Skeletal muscle satellite cell (primary cell): ENCODE measurements at regions not wholly inside any gene's neighbourhood (a gene's known extent, or its start where the extent isn't known, plus 50 kb on each side); places are given as distances from the start of the nearest gene placed in this dataset.

Source experiments
- H3K27me3 ChIP-seq: 2 replicates; pipeline ENCODE4 v1.7.0; 2013; ENCODE audit warnings: low read length; ENCODE audit not compliant: control insufficient read depth, insufficient read depth
- H3K36me3 ChIP-seq: 2 replicates; pipeline ENCODE4 v1.7.0; 2013; ENCODE audit warnings: mild to moderate bottlenecking, control low read depth, low read length; ENCODE audit not compliant: insufficient read depth
- H3K4me1 ChIP-seq: 2 replicates; pipeline ENCODE4 v1.7.0; 2013; ENCODE audit warnings: low read length; ENCODE audit not compliant: control insufficient read depth, insufficient read depth
- H3K4me2 ChIP-seq: 2 replicates; pipeline ENCODE4 v1.7.0; 2013; ENCODE audit warnings: mild to moderate bottlenecking, low read length
- H3K4me3 ChIP-seq: 2 replicates; pipeline ENCODE4 v1.7.0; 2013; ENCODE audit warnings: low read length
- H3K9ac ChIP-seq: 2 replicates; pipeline ENCODE4 v1.7.0; 2013; ENCODE audit warnings: mild to moderate bottlenecking, low read depth, low read length, moderate library complexity
- H3K9me3 ChIP-seq: replicated peaks from 2 replicates; pipeline ENCODE4 v1.7.0; 2013; ENCODE audit warnings: mild to moderate bottlenecking, control low read depth, low read length

DNA sequence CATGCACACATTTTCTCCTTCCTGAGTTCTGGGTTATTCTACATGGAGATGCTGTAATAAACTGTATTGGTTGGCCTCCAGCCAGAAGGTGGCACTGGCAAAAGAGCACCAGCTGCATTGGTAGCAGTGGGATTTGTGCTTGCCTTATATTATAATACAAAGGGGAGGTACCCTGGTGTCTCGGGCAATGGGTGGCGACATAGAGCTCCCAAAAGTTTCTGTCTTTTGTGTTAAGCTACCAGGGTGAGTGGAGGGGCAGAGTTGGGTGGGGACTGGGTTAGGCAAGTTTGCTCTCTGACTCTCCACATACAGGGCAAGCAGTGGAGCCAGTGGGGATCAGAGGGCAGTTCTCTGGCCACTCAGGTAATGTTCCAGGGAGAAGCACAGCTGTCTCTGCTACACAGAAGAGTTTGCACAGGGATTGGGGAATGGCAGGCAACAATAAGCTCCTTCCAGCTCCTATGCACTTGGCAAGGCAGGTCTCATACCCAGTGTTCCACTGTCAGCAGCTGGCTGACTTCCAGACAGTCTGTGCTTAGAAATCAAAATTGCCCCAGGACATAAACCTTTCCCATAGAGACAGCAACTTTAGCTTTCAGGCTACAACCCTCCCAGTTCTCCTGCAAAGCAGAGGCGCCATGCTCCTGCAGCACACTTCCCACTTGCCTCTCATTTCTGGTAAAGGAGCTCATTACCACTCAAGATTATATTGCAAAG, 463.9 kb upstream of the PCDH7 start:
- H3K36me3 ChIP-seq = no peaks in the 10 kb centered on the region
- H3K27me3 ChIP-seq = no peaks in the 10 kb centered on the region
- H3K4me2 ChIP-seq = no peak overlapping the region
- H3K9me3 ChIP-seq = no peaks in the 10 kb centered on the region
- no peak overlapping the region for H3K9ac ChIP-seq
- no peaks in the 10 kb centered on the region for H3K4me1 ChIP-seq
- no peak overlapping the region for H3K4me3 ChIP-seq

DNA sequence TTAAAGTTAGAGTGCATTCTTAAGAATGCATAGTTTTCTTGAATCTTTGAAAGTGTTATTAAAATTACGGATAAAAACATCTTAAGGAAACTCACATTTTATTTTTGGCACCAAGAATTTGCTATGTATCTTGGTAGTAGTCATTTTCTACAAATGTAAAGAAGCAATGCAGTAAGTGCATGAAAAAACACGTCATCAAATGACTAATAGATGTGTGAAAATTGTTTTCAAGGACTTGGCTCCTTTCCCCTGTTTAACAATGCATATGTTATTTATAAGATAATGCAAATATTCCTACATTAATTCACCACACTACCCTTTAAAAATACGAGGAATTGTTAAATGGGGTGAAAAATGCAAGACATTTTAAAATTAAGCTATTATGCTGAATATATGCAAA, 461.2 kb upstream of the PCDH7 start:
- no peak overlapping the region for H3K9ac ChIP-seq
- H3K9me3 ChIP-seq = no peaks in the 10 kb centered on the region
- H3K27me3 ChIP-seq = no peaks in the 10 kb centered on the region
- no peaks in the 10 kb centered on the region for H3K36me3 ChIP-seq
- no peak overlapping the region for H3K4me3 ChIP-seq
- H3K4me1 ChIP-seq = no peaks in the 10 kb centered on the region
- no peak overlapping the region for H3K4me2 ChIP-seq

DNA sequence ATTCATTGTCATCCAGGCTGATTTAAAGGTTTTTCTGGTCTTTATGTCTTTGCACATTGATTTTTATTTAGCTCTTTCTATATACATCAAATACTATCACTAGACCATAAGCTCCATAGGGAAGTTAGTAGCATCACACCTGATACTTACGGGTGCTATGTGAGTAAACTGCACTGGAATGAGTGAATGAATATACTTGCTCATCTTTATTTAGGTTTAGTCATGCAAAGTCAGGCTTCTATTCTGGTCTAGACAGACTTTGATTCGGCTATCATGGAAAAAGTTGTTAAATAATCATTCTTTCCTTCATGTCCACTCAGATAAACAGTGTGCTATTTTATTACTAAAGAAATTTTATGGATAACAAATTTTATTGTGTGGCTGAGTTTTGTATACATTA, 457.8 kb upstream of the PCDH7 start:
- Histone ChIP-seq H3K4me1 (peaks cover 13% of the 10 kb centered on the region), H3K36me3 (no peaks in the 10 kb centered on the region), H3K4me3 (no peak overlapping the region), H3K27me3 (no peaks in the 10 kb centered on the region), H3K4me2 (no peak overlapping the region), H3K9ac (no peak overlapping the region), H3K9me3 (no peaks in the 10 kb centered on the region)

DNA sequence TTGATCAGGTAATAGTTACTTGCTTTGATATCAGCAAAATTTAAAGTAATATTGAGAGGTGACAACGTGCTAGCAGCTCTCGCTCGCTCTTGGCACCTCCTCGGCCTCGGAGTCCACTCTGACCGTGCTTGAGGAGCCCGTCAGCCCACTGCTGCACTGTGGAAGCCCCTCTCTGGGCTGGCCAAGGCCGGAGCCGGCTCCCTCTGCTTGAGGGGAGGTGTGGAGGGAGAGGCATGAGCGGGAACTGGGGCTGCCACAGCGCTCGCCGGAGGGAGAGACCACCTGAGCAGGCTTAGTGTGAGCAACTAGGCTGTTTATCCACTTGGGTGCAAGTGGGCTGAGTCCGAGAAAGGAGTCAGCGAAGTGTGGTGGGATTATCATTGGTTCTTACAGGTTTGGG, 455.7 kb upstream of the PCDH7 start:
- Histone ChIP-seq H3K4me3 (no peak overlapping the region), H3K27me3 (no peaks in the 10 kb centered on the region), H3K36me3 (no peaks in the 10 kb centered on the region), H3K9ac (no peak overlapping the region), H3K4me2 (no peak overlapping the region), H3K9me3 (no peaks in the 10 kb centered on the region), H3K4me1 (peaks cover 13% of the 10 kb centered on the region)

DNA sequence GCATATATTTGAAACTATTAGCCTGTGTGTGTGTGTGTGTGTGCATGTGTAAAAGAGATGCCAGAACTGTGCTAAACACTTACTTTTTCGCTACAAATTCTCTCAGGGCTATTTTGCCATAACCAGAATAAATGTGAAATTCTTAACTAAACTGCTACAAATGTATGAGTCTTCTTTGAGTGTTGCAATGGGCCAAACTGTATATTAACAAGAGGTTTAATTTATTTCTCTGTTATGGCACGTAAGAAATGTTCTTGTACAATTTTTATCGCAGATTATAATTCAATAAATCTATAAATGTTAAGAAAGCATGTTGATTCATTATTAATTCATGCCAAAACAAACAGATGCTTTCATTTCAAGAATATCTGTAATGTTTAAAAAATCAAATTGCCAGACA, 454.5 kb upstream of the PCDH7 start:
- Histone ChIP-seq H3K9ac (peak overlapping the region; percentile 1), H3K4me2 (peak overlapping the region; percentile 22), H3K4me1 (peaks cover 13% of the 10 kb centered on the region), H3K27me3 (no peaks in the 10 kb centered on the region), H3K4me3 (no peak overlapping the region), H3K9me3 (no peaks in the 10 kb centered on the region), H3K36me3 (no peaks in the 10 kb centered on the region)

DNA sequence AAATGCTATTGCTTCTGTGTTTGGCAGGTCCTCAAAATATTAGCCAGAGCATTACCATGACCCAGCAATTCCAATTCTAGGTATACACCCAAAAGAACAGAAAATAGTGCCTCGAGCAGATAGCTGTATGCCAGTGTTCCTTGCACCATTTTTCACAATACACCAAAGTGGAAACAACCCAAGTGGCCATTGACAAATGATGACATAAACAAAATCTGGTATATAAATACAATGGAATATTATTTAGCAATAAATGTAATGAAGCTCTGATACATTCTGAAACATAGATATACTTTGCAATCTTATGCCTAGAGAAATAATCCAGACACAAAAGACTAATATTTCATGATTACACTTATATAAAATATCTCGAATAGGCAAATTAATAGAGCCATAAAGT, 451.8 kb upstream of the PCDH7 start:
- Histone ChIP-seq H3K4me3 (no peak overlapping the region), H3K27me3 (no peaks in the 10 kb centered on the region), H3K9ac (no peak overlapping the region), H3K9me3 (no peaks in the 10 kb centered on the region), H3K4me2 (no peak overlapping the region), H3K4me1 (peaks cover 13% of the 10 kb centered on the region), H3K36me3 (no peaks in the 10 kb centered on the region)

DNA sequence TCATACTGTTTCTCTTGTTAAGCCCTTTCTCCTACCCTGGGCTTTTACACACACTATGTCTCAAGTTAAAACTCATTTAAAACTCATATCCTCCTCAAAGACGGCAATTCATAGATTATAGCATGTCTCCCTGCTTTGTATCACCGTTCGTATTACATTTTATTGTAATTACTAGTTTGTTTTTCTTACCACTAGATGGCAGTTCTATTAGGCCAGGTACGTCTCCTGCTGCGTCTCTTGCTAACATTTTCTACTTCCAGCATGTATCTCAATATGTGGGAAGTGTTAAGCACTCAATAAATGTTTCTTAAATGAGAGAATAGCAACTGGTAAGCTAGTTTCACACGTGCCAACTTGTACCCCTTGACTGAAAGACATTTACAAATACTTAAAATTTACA, 450.3 kb upstream of the PCDH7 start:
- no peak overlapping the region for H3K4me3 ChIP-seq
- H3K27me3 ChIP-seq = no peaks in the 10 kb centered on the region
- H3K36me3 ChIP-seq = no peaks in the 10 kb centered on the region
- peaks cover 13% of the 10 kb centered on the region for H3K4me1 ChIP-seq
- no peaks in the 10 kb centered on the region for H3K9me3 ChIP-seq
- no peak overlapping the region for H3K9ac ChIP-seq
- no peak overlapping the region for H3K4me2 ChIP-seq

DNA sequence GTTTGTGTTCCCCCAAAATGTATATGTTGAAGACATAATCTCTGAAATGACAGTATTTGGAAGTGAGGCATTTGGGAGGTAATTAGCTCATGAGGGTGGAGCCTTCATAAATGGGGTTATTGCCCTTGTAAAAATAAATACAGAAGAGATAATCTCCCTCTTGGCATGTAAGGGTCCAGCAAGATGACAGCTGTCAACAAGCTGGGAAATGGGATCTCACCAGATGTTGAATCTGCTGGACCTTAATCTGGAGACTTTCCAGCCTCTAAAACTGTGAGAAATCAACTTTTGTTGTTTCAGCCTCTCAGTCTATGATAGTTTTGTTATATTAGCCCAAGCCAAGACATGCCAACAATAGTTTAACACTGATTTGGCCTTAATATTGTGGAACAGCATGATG, 438.2 kb upstream of the PCDH7 start:
- H3K4me3 ChIP-seq = no peak overlapping the region
- H3K4me1 ChIP-seq = no peaks in the 10 kb centered on the region
- H3K9me3 ChIP-seq = no peaks in the 10 kb centered on the region
- no peaks in the 10 kb centered on the region for H3K27me3 ChIP-seq
- H3K36me3 ChIP-seq = no peaks in the 10 kb centered on the region
- no peak overlapping the region for H3K4me2 ChIP-seq
- H3K9ac ChIP-seq = no peak overlapping the region

DNA sequence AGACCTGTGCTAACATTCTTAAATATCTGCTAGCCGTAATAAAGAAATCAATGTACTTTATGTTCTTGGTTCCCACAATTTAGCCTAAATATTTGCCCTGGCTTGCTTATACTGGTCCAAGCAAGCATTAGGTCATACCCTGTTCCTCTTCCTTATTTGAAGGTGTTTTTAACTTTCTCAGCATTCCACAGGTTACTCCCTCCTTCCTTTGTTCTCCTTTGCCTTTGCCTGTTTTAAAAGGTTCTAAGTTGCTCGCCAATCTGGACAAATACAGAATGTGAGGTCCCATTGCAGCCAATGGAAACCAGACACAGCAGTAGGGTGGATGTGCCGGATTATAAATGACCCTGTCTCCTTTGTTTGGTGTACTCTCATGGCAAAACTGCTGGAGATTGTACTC, 436.8 kb upstream of the PCDH7 start:
- H3K4me2 ChIP-seq = no peak overlapping the region
- H3K36me3 ChIP-seq = no peaks in the 10 kb centered on the region
- no peaks in the 10 kb centered on the region for H3K27me3 ChIP-seq
- H3K4me1 ChIP-seq = no peaks in the 10 kb centered on the region
- no peak overlapping the region for H3K9ac ChIP-seq
- H3K4me3 ChIP-seq = no peak overlapping the region
- no peaks in the 10 kb centered on the region for H3K9me3 ChIP-seq

DNA sequence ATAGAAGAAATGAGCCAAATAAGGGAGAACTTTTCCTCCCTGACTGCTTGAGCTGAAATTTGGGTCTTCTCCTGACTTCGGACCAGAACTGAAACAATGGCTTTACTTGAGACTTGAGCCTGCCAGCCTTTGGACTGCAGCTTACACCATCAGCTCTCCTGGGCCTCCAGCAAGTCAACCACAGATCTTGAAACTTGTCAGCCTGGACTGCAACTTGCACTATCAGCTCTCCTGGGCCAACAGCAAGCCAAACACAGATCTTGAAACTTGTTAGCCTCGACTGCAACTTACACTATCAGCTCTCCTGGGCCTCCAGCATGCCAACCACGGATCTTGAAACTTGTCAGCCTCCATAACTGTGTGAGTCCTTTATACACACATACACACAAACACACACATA, 425.9 kb upstream of the PCDH7 start:
- Histone ChIP-seq H3K4me3 (no peak overlapping the region), H3K9me3 (no peaks in the 10 kb centered on the region), H3K9ac (no peak overlapping the region), H3K27me3 (no peaks in the 10 kb centered on the region), H3K4me2 (no peak overlapping the region), H3K4me1 (no peaks in the 10 kb centered on the region), H3K36me3 (no peaks in the 10 kb centered on the region)

DNA sequence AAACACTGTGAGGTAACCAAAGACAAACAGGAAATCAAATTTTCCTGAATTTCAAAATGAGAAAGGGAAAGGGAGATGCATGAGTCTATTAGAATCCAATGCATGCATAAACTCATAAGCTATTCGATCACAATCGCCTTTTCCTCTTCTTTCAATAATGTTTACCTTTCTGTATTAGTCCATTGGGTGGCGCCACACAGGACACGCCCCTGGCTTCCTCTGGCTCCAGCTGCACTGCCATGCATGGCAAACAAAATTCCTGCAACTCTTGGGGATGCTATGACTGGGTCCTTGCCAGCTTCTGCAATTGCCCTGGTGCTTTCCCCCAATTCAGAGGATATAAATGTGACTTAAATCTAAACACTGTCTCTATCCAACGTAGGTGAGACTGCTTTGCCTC, 424.5 kb upstream of the PCDH7 start:
- Histone ChIP-seq H3K27me3 (no peaks in the 10 kb centered on the region), H3K9me3 (no peaks in the 10 kb centered on the region), H3K4me3 (no peak overlapping the region), H3K36me3 (no peaks in the 10 kb centered on the region), H3K4me2 (no peak overlapping the region), H3K4me1 (no peaks in the 10 kb centered on the region), H3K9ac (no peak overlapping the region)

DNA sequence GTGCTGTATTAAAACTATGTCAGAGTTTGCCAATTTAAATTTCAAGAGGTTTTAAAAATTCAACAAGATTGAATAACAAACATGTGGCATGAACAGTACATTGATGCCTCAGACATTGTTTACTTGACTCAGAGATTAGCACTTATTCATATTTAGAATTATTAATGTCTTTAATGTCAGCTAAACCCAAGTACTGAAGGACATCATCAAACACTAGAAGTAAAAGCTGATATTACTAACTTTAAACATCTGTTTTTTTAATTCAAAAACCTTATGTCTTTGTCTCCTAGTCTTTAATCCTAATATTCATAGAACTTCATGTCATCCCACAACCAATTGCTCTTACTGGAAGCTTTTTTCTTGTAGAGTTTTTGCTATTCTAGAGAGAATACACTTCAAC, 406.2 kb upstream of the PCDH7 start:
- H3K4me2 ChIP-seq = no peak overlapping the region
- H3K4me1 ChIP-seq = no peaks in the 10 kb centered on the region
- H3K4me3 ChIP-seq = no peak overlapping the region
- no peaks in the 10 kb centered on the region for H3K27me3 ChIP-seq
- H3K9ac ChIP-seq = no peak overlapping the region
- H3K9me3 ChIP-seq = no peaks in the 10 kb centered on the region
- no peaks in the 10 kb centered on the region for H3K36me3 ChIP-seq
